GM19023 (cell line): ENCODE measurements at regions not wholly inside any gene's neighbourhood (a gene's known extent, or its start where the extent isn't known, plus 50 kb on each side); places are given as distances from the start of the nearest gene placed in this dataset.
"Not testable (repeated sequence)": the region's sequence is repeated elsewhere in the genome, so short reads cannot be mapped to it uniquely, and the experiment has no call there.

ENCODE experiments used
- ATAC-seq: cut with Tn5 transposase; IDR thresholded peaks from one replicate; pipeline ENCODE4 v1.9.1; 2021; ENCODE audit warnings: mild to moderate bottlenecking, moderate library complexity; ENCODE audit not compliant: unreplicated experiment

DNA sequence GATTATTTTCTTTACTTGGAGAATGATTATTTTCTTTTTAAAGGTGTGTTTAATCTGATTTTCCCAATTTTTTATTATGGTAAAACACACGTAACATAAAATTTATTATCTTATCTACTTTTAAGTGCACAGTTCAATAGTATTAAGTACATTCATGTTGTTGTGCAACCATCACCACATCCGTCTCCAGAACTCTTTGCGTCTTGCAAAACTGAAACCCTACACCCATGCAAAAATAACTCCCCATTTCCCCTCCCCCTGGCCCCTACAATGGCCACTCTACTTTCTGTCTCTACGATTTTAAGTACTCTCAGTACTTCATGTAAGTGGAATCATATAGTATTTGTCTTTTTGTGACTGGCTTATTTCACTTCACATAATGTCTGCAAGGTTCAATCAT, 230.7 kb downstream of the SATB1 start:
- no peak for ATAC-seq

DNA sequence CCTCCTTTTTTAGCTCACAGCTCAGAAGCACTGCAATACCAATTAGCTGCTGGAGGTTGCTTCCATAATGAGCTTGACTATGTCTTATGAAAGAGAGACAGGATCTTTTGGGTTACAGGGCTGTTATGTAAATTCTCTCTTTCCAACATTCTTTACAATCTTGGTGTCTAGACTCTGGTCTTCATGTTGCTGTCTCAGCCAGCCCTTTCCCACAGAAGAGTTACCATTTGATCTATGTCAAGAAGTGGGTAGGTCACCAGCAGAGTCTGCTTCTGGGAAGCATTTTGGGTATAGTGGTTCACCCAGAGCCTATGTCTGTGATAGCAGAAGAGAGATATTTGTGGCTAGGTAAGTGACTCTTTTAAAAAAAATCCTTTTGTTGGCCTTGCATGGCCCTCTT, 234.5 kb downstream of the SATB1 start:
- no peak for ATAC-seq

DNA sequence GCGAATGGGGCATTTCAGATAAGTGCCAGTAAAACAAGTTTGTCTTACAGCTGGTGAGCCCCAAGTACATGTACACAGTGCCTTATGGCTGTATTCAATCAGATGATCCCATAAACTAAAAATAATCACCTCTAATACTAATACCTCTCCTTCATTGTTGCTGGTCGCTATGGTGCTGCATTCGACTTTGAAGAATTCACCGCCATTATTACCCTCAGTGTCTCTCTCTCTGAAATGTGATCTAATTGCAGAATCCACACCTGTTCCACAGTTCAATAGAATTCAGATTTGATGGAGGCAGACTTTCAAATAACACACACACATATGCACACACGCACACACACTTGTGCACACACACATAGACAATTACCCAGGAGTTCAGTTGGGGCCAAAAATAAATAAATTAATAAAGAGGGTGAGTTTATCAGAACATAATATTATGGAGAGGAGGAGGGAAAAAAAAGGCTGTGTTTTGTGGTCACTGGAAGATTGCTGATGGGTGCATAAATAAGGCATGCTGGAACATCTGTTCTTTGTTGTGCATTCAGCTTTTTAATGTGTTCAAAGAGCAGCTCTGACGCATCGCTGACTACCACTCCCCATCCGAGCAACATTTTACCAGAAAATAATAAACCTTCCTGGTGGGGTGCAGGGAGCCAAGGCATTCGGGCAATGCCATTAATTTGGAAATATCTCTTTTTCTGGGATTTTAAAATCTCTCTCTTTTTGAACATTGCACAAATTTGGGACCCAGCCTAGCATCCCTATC, 235.7 kb downstream of the SATB1 start:
- no peak for ATAC-seq

DNA sequence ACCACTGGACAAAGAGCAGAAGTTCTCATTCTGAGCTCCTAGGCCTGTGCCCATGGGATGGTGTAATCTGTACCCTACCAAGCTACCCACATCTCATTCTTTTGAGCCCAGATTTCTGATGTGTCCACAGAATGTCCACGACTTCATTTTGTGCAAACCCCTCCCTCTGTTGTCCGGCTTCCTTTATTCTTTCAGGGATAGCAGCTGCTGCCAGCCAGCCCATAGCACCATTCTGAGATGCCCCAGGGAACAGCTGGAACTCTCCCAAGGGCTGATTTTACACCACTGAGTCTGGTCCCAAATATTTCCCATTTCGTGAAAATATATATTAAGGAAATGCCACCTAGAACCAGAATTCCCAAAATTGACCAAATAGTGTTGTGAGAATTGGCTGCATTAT, 236.6 kb downstream of the SATB1 start:
- ATAC-seq: no peak

DNA sequence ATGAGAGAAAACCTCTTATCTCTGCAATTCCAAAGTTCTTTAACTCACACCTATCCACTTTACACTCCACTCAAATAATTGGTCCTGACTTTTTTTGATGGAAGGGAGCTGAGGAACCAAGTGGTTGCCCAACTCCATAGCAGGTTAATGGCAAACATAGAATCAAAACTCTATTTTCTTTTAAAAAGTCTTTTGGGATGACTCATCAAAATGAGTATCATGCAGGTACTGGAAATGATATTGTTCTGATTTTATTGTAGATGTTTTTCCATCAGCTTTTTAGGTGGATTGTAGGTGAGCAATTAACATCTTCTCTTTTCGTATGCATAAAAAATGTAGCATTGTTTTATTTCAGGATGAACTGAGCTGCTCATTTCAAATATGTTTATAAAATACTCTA, 239.5 kb downstream of the SATB1 start:
- no peak for ATAC-seq

DNA sequence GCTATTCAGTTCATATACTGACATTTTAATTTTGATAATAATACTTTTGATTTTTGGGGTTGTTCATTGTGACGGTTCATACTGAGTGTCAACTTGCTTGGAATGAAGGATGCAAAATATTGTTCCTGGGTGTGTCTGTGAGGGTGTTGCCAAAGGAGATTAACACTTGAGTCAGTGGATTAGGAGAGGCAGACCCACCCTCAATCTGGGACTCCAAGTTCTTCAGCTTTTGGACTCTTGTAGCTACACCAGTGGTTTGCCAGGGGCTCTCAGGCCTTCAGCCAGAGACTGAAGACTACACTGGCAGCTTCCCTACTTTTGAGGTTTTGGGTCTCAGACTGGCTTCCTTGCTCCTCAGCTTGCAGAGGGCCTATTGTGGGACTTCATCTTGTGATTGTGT, 242.2 kb downstream of the SATB1 start:
- ATAC-seq: not testable (repeated sequence)

DNA sequence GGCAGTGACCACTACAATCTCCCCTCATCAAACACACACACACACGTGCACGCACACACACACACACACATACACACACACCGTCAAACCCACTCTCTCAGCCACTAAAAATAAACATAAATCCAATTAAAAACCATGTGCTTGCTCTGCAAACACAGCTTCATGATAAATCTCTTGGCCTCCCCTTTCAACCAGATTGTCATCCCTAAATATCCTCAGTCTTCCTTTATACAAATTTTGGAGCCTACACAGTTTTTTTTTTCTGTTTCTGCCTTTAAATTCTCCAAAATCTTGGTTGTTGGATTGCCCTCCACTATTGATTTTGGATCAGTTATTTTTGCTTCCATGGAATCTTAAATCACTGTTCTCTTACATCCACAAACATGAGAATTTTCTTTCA, 245.6 kb downstream of the SATB1 start:
- no peak for ATAC-seq

DNA sequence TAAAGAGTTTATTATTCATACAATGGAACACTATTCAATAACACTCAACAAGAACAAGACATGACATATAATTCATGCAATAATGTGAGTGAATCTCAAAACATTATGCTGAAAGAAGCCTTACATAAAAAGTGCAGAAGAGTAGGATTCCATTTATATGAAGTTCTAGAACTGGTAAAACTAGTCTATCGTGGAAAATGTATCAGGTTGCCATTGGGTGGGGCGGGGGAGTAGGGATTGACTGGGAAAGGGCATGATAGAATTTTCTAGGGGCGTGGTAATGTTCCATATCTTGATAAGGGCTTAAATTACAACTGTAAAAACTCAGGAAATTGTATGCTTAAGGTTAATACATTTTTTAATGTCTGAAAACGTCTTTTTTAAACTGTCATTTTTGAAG, 247.9 kb downstream of the SATB1 start:
- no peak for ATAC-seq

DNA sequence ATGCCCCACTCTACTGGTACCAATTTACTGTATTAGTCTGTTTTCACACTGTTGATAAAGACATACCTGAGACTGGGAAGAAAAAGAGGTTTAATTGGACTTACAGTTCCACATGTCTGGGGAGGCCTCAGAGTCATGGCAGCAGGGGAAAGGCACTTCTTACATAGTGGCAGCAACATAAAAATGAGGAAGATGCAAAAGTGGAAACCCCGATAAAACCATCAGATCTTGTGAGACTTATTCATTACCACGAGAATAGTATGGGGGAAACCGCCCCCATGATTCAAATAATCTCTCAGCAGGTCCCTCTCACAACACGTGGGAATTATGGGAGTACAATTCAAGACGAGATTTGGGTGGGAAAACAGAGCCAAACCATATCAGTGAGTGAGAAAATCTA, 251.2 kb downstream of the SATB1 start:
- ATAC-seq: not testable (repeated sequence)

DNA sequence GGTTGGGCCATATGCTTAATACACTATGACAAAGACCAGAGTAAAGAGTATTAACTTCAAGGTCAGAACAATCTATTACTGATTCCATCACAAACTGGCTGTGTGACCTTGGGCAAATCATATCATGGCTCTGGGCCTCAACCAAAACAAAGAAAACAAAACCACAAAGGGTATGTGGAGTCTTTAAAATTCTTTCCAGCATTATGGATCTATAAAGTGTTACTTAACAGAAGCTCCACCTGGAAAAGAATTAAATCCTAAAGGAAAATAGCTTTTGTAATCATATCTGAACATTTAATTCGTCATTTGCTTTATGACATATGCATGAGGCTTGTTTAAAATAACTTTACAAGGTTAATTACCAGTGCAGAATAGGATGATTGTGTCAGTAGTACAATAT, 265.5 kb downstream of the SATB1 start:
- no peak for ATAC-seq

DNA sequence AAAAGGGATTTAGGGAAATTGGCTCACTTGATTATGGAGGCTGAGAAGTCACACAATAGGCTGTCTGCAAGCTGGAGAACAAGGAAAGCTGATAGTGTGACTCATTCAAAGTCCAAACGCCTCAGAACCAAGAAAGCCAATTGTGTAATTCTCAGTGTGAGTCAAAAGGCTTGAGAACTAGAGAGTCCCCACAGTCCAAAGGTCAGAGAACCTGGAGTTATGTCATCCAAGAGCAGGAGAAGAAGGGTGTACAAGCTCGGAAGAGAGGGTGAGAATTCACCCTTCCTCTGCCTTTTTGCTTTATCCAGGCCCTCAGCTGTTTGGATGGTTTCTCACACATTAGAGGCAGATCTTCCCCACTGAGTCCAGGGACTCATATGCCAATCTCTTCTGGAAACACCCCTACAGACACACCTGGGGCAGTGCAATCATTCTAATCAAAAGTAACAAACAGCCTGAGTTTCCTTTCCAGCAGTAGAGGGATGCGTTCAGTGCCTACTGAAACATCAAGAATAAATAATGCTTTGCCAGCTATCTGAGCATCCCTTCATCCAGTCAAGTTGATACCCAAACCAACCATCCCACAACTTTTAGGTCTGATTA, 271.5 kb downstream of the SATB1 start:
- ATAC-seq: peak; percentile 59

DNA sequence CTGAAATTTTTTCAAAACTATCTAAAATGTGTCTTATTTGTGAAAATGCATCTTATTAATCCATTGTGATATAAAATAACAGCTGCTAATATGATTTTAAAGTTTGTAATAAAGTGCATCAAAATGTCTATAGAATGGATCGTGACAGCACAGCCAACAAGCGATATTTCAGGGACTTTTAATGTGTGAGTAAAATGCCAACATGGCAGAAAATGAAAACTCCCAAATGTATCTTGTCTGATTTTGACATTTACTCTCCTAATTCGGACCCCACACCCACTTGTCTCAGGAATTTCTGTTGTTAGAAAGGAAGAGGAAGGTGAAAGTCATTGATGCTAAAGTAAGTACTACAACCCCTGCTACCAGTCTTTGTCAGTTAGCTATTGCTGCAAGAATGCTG, 273.9 kb downstream of the SATB1 start:
- ATAC-seq: no peak

DNA sequence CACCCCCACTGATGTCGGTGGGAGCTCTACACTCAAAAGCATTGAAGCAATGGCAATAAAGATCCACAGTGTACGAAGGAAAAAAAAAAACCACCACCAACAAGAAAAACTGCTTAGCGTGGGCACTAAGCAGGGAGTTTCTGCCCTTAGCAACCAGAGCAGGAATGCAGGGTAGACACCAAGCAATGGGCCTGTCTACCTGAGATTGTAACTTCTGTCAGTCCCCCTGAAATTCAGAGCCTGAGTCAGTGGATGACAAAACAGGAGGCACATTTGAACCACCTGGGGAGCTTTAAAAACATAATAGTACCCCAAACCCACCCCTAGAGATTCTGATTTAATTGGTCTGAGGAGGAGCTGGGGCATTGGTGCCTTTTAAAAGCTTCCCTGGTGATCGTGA, 275.2 kb downstream of the SATB1 start:
- no peak for ATAC-seq

DNA sequence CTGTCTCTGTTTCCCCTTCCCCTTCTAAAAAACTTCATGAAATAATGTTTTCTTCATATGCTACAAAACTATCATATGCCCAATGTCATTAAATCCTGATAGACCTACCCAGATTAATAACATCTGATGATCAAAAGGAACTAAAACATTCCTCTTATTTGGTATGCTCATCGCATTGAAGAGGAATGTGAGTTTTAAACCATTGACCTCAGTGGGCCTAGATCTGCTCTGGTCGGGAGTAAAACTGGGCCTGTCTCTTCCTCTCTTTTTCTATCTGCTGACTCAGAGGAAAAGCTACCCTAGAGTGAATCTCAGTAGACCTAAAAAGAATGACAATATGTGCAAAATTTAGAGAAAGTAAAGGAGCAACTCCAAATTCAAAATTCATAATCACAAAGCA, 275.8 kb downstream of the SATB1 start:
- no peak for ATAC-seq

DNA sequence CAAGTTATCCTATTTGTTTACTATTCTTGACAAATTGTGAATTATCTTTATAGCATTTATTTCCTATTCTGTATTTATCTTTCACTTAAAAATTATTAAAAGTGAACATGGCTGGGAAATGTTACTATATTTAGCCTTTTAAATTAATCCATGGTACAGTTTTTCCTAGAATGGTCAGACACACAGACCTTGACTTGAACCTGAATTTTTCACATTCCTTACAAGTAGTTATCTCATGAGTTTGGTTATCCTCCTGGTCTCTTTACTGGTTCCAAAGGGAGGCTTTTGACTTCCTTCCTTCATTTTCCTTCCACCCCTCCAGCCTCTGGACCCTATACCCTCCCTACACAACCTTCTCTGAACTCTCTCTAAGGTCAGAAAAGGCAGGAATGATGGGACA, 280.6 kb downstream of the SATB1 start:
- ATAC-seq: no peak

DNA sequence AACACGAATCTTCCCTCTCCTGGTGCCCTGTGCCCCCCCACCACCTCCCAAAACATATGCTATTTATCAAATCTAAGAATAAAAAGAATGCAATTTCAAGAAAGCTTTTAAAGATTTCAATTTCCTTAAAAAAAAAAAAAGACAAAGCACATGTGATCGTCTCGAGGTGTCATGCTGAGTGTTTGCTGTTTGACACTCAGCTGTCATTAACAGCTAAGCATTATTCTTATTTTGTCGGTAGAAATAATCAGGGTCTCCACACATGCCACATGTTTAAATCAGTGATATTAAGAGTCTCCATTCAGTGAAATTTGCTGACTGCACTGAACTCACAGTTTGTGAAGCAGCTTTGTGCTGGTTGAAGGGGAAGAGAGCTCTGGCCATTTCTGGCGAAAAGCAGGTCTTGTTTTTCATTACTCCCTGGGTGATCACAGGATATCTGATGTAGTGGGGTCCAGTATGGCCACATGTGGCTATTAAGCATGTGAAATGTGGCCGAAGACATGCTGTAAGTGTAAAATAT, 281.8 kb downstream of the SATB1 start:
- ATAC-seq: no peak

DNA sequence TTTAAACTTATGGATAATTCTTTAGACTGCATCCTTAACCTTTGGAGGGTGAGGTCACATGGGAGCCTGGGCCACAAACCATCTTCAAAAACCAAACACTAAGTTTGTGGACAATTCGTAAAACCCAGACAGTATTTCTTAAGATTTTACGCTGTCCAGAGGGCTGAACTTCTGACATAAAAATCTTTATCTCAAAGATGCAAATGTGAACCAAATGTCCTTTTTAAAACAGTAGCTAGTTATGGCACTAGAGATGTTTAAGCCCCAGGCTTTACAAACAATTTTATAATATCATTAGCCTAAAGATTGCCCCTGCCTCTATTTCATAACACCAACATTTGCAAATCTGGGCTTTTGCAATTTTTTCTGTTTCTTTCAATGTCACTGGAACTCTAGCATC, 287.2 kb downstream of the SATB1 start:
- no peak for ATAC-seq

DNA sequence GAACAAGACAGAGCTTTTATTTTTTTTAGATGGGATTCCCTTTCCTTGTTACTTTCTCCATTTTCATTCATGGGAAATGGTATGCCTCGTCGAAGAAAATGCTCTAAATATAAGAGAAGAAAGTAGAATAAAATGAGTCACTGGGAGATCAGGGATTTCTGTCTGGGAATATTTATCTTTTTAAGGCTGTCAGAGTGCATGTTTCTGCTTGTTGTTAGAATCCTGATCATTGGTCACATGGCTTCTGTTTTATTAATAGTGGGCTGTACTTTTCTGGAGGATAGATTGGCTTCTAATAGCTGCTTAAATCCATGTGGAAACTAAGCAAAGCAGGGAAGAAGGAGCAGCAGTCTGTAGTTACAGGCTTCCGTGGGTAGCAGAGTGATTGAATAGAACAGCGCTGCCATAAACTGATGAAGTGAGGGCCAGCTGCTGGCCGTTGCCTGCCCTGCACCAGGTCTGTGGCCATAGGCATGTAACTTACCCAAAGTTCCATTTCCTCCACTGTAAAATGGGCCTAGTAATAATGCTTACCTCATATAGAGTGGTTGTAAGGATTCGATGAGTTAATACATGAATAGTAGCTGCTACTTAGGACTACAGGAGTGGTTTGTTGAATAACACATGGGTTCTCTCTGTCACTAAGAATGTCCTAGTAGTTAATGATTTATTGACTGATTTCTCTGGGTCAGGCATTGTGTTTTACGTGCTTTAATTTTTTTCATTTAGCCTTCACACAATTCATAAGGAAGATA, 289.9 kb downstream of the SATB1 start:
- no peak for ATAC-seq

DNA sequence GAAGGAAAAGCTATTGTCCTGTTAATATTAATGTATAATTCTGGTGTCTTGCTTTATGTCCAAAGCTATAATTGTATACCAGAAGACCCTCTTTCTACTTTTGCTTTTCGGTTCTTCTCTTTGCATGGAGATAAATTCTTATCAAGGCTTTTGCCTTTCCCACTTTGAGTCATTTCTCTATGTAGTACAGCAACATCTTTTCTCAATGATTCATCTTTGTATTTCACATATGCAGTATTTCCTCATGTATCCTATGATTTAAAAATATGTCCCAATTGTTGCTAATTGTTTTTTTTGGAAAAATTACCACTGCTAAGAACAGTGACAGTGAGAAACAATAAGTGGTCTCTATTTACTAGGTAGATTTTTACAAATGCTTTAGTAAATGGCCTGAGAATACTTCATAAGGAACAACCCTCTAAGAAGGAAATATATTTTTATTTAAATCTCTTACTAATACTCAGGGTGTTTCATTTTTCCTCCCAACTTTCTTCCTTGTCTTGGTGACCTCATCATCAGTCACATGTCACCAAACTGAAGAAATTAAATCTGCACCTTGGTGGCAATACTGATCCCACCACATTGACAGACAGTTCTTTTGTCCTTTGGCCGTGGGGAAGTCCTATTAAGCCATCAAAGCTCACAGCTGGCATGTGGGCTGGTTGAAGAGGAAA, 290.6 kb downstream of the SATB1 start:
- no peak for ATAC-seq

DNA sequence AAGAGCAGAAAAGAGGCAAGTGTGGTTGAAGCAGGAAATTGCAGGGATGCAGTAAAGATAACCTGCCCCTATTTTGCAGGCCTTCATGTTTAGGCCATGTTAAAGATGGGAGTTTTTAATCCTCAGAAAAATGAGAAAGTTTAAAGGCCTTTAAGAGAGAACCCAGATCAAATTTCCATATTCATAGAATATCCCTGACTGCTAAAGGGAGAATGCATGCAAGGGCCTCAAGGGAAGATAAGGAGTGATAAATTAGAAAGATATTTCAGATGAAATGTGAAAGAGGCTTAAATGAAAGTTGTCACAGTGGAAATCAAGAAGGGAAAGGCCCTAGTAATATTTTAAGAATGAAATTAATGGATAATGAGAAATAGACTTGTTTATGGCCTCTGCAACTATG, 292.1 kb downstream of the SATB1 start:
- ATAC-seq: no peak
